IMR-90 (cell line): ENCODE measurements at regions not wholly inside any gene's neighbourhood (a gene's known extent, or its start where the extent isn't known, plus 50 kb on each side); places are given as distances from the start of the nearest gene placed in this dataset.

Source experiments
- BHLHE40 ChIP-seq: fragments of 150-350 bp; IDR thresholded peaks from 2 replicates; pipeline ENCODE4 v1.6.1; 2016; ENCODE audit warnings: mild to moderate bottlenecking, low read depth, low read length
- CEBPB ChIP-seq: IDR thresholded peaks from 2 replicates; pipeline ENCODE4 v1.6.1; 2012; ENCODE audit warnings: low read depth, low read length, improper control_type of control experiment
- FOS ChIP-seq: fragments of 150-350 bp; IDR thresholded peaks from 2 replicates; pipeline ENCODE4 v1.6.1; 2016; ENCODE audit warnings: low read depth, low read length
- MAFK ChIP-seq: IDR thresholded peaks from 2 replicates; pipeline ENCODE4 v1.6.1; 2012; ENCODE audit warnings: low read depth, low read length, improper control_type of control experiment
- MAZ ChIP-seq: IDR thresholded peaks from 2 replicates; pipeline ENCODE4 v1.6.1; 2012; ENCODE audit warnings: low read depth, mild to moderate bottlenecking, low read length, improper control_type of control experiment, moderate library complexity, borderline replicate concordance
- MXI1 ChIP-seq: IDR thresholded peaks from 2 replicates; pipeline ENCODE4 v1.6.1; 2012; ENCODE audit warnings: low read depth, mild to moderate bottlenecking, low read length, moderate library complexity, borderline replicate concordance
- POLR2A ChIP-seq: IDR thresholded peaks from 2 replicates; pipeline ENCODE4 v1.6.1; 2012; ENCODE audit warnings: mild to moderate bottlenecking, low read depth, low read length
- RAD21 ChIP-seq: IDR thresholded peaks from 2 replicates; pipeline ENCODE4 v1.6.1; 2012; ENCODE audit warnings: low read length, improper control_type of control experiment
- RFX5 ChIP-seq: IDR thresholded peaks from 2 replicates; pipeline ENCODE4 v1.8.0; 2012; ENCODE audit warnings: low read depth, mild to moderate bottlenecking, low read length, moderate library complexity
- SMC3 ChIP-seq: fragments of 150-350 bp; IDR thresholded peaks from 2 replicates; pipeline ENCODE4 v1.6.1; 2016; ENCODE audit warnings: low read depth, mild to moderate bottlenecking, antibody characterized with exemption, low read length, moderate library complexity
- TF ChIP-seq, protein P1 (sequence below): conservative IDR thresholded peaks from 2 replicates; pipeline ENCODE4 v1.5.1; 2012; ENCODE audit warnings: mild to moderate bottlenecking, low read depth, low read length, improper control_type of control experiment
- TF ChIP-seq, protein P2 (sequence below): fragments of 150-350 bp; IDR thresholded peaks from 2 replicates; pipeline ENCODE4 v1.6.1; 2017; ENCODE audit warnings: mild to moderate bottlenecking, antibody characterized with exemption, low read length, low read depth
- TF ChIP-seq, protein P3 (sequence below): fragments of 150-350 bp; IDR thresholded peaks from 2 replicates; pipeline ENCODE4 v1.6.1; 2016; ENCODE audit warnings: low read depth, mild to moderate bottlenecking, low read length, moderate library complexity, borderline replicate concordance

DNA sequence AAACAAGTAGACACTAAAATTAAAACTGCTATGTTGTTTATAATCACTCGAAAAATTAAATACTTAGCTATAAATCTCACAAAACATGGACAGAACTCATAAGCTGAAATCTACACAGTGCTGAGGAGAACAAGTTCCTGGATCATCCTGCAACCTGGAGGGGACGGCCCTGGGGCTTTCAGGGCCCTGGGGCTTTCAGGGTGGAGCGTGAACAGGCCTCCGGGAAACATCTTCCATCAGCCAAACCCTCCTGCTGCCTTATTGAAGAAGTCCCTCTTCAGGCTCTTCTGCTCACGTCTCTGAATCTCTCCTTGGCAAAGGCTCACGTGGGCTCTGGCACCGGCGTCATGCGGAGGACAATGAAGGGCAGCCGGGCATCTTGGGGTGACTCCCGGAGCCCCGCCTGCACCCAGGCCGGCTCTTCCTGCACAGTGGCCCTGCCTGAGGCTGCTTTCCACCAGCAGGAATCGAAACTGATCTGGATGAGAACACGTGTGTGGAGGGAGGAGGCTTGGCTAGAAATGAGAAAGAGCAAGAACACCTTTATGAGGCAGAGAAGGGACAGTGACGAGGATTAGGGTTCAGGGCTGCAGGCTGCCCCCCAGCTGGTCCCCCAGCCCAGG is 127.3 kb downstream of the CDRT15L2 start:
- TF ChIP-seq POLR2A (no peak), RAD21 (no peak), SMC3 (no peak), RFX5 (no peak), MXI1 (no peak), FOS (no peak), MAZ (no peak), MAFK (no peak), BHLHE40 (no peak), CEBPB (no peak)
- TF ChIP-seq, protein P1, sequence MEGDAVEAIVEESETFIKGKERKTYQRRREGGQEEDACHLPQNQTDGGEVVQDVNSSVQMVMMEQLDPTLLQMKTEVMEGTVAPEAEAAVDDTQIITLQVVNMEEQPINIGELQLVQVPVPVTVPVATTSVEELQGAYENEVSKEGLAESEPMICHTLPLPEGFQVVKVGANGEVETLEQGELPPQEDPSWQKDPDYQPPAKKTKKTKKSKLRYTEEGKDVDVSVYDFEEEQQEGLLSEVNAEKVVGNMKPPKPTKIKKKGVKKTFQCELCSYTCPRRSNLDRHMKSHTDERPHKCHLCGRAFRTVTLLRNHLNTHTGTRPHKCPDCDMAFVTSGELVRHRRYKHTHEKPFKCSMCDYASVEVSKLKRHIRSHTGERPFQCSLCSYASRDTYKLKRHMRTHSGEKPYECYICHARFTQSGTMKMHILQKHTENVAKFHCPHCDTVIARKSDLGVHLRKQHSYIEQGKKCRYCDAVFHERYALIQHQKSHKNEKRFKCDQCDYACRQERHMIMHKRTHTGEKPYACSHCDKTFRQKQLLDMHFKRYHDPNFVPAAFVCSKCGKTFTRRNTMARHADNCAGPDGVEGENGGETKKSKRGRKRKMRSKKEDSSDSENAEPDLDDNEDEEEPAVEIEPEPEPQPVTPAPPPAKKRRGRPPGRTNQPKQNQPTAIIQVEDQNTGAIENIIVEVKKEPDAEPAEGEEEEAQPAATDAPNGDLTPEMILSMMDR: no peak
- TF ChIP-seq, protein P2, sequence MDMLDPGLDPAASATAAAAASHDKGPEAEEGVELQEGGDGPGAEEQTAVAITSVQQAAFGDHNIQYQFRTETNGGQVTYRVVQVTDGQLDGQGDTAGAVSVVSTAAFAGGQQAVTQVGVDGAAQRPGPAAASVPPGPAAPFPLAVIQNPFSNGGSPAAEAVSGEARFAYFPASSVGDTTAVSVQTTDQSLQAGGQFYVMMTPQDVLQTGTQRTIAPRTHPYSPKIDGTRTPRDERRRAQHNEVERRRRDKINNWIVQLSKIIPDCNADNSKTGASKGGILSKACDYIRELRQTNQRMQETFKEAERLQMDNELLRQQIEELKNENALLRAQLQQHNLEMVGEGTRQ: no peak
- TF ChIP-seq, protein P3, sequence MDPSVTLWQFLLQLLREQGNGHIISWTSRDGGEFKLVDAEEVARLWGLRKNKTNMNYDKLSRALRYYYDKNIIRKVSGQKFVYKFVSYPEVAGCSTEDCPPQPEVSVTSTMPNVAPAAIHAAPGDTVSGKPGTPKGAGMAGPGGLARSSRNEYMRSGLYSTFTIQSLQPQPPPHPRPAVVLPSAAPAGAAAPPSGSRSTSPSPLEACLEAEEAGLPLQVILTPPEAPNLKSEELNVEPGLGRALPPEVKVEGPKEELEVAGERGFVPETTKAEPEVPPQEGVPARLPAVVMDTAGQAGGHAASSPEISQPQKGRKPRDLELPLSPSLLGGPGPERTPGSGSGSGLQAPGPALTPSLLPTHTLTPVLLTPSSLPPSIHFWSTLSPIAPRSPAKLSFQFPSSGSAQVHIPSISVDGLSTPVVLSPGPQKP: no peak
